DOHH2 (cell line): ENCODE measurements at regions not wholly inside any gene's neighbourhood (a gene's known extent, or its start where the extent isn't known, plus 50 kb on each side); places are given as distances from the start of the nearest gene placed in this dataset.

Experiments used
- CTCF ChIP-seq: fragments of 200-600 bp; sonication (generic); IDR thresholded peaks from one replicate; pipeline ENCODE4 v1.5.1; 2014; ENCODE audit warnings: antibody characterized with exemption, mild to moderate bottlenecking, low read depth, low read length; ENCODE audit not compliant: poor library complexity, severe bottlenecking
- EZH2phosphoT487 ChIP-seq: fragments of 200-600 bp; sonication (generic); IDR thresholded peaks from 2 replicates; pipeline ENCODE4 v1.6.1; 2017; ENCODE audit warnings: borderline replicate concordance, mild to moderate bottlenecking, antibody characterized with exemption, low read length, moderate library complexity, mixed read lengths

GRCh38 chr11:37110385-37110784 is 512.3 kb upstream of the RAG2 start:
- TF ChIP-seq CTCF (no peak), EZH2phosphoT487 (no peak)
